ENCODE measurements at regions not wholly inside any gene's neighbourhood (a gene's known extent, or its start where the extent isn't known, plus 50 kb on each side); places are given as distances from the start of the nearest gene placed in this dataset.
"Not testable (repeated sequence)": the region's sequence is repeated elsewhere in the genome, so short reads cannot be mapped to it uniquely, and the experiment has no call there.

- Histone ChIP-seq H3K9me3 (ENCODE audit: insufficient read depth, low read length) (no peaks in the 10 kb centered on the region), H3K79me2 (ENCODE audit: insufficient read depth, low read length) (no peaks in the 10 kb centered on the region), H3K9me2 (replicated peaks; ENCODE audit: insufficient read depth, low read length) (no peaks in the 10 kb centered on the region), H3K27ac (ENCODE audit: low read depth, low read length) (no peak overlapping the region), H2AFZ (ENCODE audit: low read depth, low read length, severe bottlenecking) (no peak overlapping the region), H3K9ac (ENCODE audit: low read length) (no peak overlapping the region), H3K4me2 (ENCODE audit: low read depth, low read length, poor library complexity, severe bottlenecking) (no peak overlapping the region), H4K20me1 (ENCODE audit: low read depth, low read length) (no peaks in the 10 kb centered on the region), H3K36me3 (ENCODE audit: low read length) (no peaks in the 10 kb centered on the region), H3K4me3 (ENCODE audit: insufficient read depth, low read length, poor library complexity, severe bottlenecking) (no peak overlapping the region), H3F3A (ENCODE audit: insufficient read depth) (no peaks in the 10 kb centered on the region), H3K27me3 (ENCODE audit: low read length) (no peaks in the 10 kb centered on the region)
- TF ChIP-seq CTCF (IDR thresholded peaks at IDR 0.05; ENCODE audit: insufficient read depth, low read length, poor library complexity, severe bottlenecking) (no peak), EZH2phosphoT487 (conservative IDR thresholded peaks at IDR 0.05; ENCODE audit: low read length) (no peak)
Measured at GRCh38 chr2:51903728-51904127, 871.8 kb upstream of the NRXN1 start.

GRCh38 chr2:51899643-51900042 lies 867.7 kb upstream of the NRXN1 start:
- Histone ChIP-seq H3K4me2 (ENCODE audit: low read depth, low read length, poor library complexity, severe bottlenecking) (no peak overlapping the region), H3K36me3 (ENCODE audit: low read length) (no peaks in the 10 kb centered on the region), H3K79me2 (ENCODE audit: insufficient read depth, low read length) (no peaks in the 10 kb centered on the region), H3K9me2 (replicated peaks; ENCODE audit: insufficient read depth, low read length) (no peaks in the 10 kb centered on the region), H4K20me1 (ENCODE audit: low read depth, low read length) (no peaks in the 10 kb centered on the region), H3K27ac (ENCODE audit: low read depth, low read length) (no peak overlapping the region), H3K4me3 (ENCODE audit: insufficient read depth, low read length, poor library complexity, severe bottlenecking) (no peak overlapping the region), H3K9ac (ENCODE audit: low read length) (no peak overlapping the region), H2AFZ (ENCODE audit: low read depth, low read length, severe bottlenecking) (no peak overlapping the region), H3F3A (ENCODE audit: insufficient read depth) (no peaks in the 10 kb centered on the region), H3K27me3 (ENCODE audit: low read length) (no peaks in the 10 kb centered on the region), H3K9me3 (ENCODE audit: insufficient read depth, low read length) (no peaks in the 10 kb centered on the region)
- TF ChIP-seq EZH2phosphoT487 (conservative IDR thresholded peaks at IDR 0.05; ENCODE audit: low read length) (no peak), CTCF (IDR thresholded peaks at IDR 0.05; ENCODE audit: insufficient read depth, low read length, poor library complexity, severe bottlenecking) (no peak)

DNA sequence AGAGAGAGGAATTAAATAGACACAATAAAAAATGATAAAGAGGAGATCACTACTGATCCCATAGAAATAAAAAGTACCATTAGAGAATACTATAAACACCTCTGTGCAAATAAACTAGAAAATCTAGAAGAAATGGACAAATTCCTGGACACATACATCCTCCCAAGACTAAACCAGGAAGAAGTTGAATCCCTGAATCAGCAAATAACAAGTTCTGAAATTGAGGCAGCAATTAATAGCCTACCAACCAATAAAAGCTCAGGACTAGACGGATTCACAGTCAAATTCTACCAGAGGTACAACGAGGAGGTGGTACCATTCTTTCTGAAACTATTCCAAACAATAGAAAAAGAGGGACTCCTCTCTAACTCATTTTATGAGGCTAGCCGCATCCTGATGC lies 862.7 kb upstream of the NRXN1 start:
- not testable (repeated sequence) for H2AFZ ChIP-seq (ENCODE audit: low read depth, low read length, severe bottlenecking); H3K9ac ChIP-seq (ENCODE audit: low read length); H3K9me3 ChIP-seq (ENCODE audit: insufficient read depth, low read length); H3K4me2 ChIP-seq (ENCODE audit: low read depth, low read length, poor library complexity, severe bottlenecking); H3F3A ChIP-seq (ENCODE audit: insufficient read depth); H3K27me3 ChIP-seq (ENCODE audit: low read length); H3K9me2 ChIP-seq (replicated peaks; ENCODE audit: insufficient read depth, low read length); H3K79me2 ChIP-seq (ENCODE audit: insufficient read depth, low read length); H4K20me1 ChIP-seq (ENCODE audit: low read depth, low read length); H3K36me3 ChIP-seq (ENCODE audit: low read length); H3K27ac ChIP-seq (ENCODE audit: low read depth, low read length); H3K4me3 ChIP-seq (ENCODE audit: insufficient read depth, low read length, poor library complexity, severe bottlenecking)

DNA sequence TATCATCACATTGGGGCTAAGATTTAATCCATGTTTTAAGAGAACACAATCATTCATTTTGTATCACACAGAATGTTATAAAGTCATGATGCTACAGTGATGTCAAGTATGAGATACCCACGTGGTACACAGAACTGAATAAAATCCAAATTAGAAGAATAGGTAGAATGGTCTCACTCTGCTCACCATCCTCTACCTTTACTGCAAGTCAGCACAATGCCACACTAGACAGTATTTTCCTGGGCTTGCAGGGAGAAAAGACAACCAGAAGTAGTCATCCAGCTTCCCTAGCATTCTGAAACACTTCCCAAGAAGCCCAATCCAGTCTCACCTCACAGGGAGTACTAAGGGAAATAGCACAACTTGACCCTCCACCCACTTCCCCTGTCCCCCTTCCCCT lies 856.2 kb upstream of the NRXN1 start:
- Histone ChIP-seq H3K4me2 (ENCODE audit: low read depth, low read length, poor library complexity, severe bottlenecking) (no peak overlapping the region), H4K20me1 (ENCODE audit: low read depth, low read length) (no peaks in the 10 kb centered on the region), H3K4me3 (ENCODE audit: insufficient read depth, low read length, poor library complexity, severe bottlenecking) (no peak overlapping the region), H2AFZ (ENCODE audit: low read depth, low read length, severe bottlenecking) (no peak overlapping the region), H3K9me3 (ENCODE audit: insufficient read depth, low read length) (no peaks in the 10 kb centered on the region), H3F3A (ENCODE audit: insufficient read depth) (no peaks in the 10 kb centered on the region), H3K9me2 (replicated peaks; ENCODE audit: insufficient read depth, low read length) (no peaks in the 10 kb centered on the region), H3K79me2 (ENCODE audit: insufficient read depth, low read length) (no peaks in the 10 kb centered on the region), H3K27ac (ENCODE audit: low read depth, low read length) (no peak overlapping the region), H3K36me3 (ENCODE audit: low read length) (no peaks in the 10 kb centered on the region), H3K27me3 (ENCODE audit: low read length) (no peaks in the 10 kb centered on the region), H3K9ac (ENCODE audit: low read length) (no peak overlapping the region)
- TF ChIP-seq EZH2phosphoT487 (conservative IDR thresholded peaks at IDR 0.05; ENCODE audit: low read length) (no peak), CTCF (IDR thresholded peaks at IDR 0.05; ENCODE audit: insufficient read depth, low read length, poor library complexity, severe bottlenecking) (no peak)

Measured in SU-DHL-6 (cell line).